ENCODE measurements at regions not wholly inside any gene's neighbourhood (a gene's known extent, or its start where the extent isn't known, plus 50 kb on each side); places are given as distances from the start of the nearest gene placed in this dataset.

DNA sequence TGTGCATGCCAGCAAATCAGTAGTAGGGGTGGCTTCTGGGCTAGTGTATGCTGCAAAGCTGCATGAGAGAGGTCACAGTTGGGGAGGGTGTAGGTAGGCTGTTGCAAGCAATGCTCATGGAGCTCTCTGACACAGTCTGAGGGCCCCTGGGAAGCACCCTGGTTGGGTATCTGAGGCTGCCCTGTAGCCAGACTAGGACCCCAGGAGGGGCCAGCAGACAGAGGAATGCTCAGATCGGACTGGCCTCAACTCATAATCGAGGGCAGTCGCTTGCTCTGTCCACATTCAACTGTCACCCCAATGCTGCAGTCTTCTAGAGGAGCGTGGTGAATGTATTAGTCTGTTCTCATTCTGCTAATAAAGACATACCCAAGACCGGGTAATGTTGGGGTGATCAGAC lies 204.0 kb upstream of the ALG10 start:
- no peaks in the 10 kb centered on the region for H4K20me1 ChIP-seq (ENCODE audit: insufficient read depth, low read length)
- no peaks in the 10 kb centered on the region for H3K4me1 ChIP-seq (ENCODE audit: insufficient read depth, low read length)
- H3K9me3 ChIP-seq (ENCODE audit: low read length), result peaks cover 51% of the 10 kb centered on the region
- H3K27ac ChIP-seq (ENCODE audit: extremely low read length, insufficient read depth, low read length), result no peak overlapping the region
- in situ Hi-C loops (cut with HindIII; ENCODE audit: extremely low pct_ligation_motif_present, low pct_unique_long_range_greater_than_20kb) (no loop called here), intact Hi-C loops (cut with micrococcal nuclease; ENCODE audit: unreplicated experiment) (no loop called here)
- DNase-seq (ENCODE audit: low spot score), result no peak
- 6% methylated on average over 3 of the region's 5 CpGs for WGBS (ENCODE audit: low lambda C conversion rate)
- TF ChIP-seq MTA1 (CRISPR knock-in tag; IDR thresholded peaks at IDR 0.05; ENCODE audit: borderline replicate concordance), result no peak
- TF ChIP-seq ZNF660 (CRISPR knock-in tag; IDR thresholded peaks at IDR 0.05; ENCODE audit: borderline replicate concordance, low read depth), result no peak
- no peak for TF ChIP-seq TEAD2 (CRISPR knock-in tag; IDR thresholded peaks at IDR 0.05)
- TF ChIP-seq ZSCAN30 (CRISPR knock-in tag; IDR thresholded peaks at IDR 0.05), result no peak
- no peak for TF ChIP-seq ZBTB3 (CRISPR knock-in tag; IDR thresholded peaks at IDR 0.05; ENCODE audit: borderline replicate concordance, low read depth)
- BruUV-seq (replicated peaks), result no TSS peak
- no peak overlapping the region for H3K4me3 ChIP-seq (replicated peaks in 1 of 3; ENCODE audit: insufficient read depth in 1 of 3, low read depth in 2 of 3, low read length in 3 of 3)
- no peak overlapping the region for H3K4me2 ChIP-seq (ENCODE audit: low read depth, low read length)
- H3K9ac ChIP-seq (ENCODE audit: insufficient read depth, low read depth, low read length), result no peak overlapping the region
- H3K36me3 ChIP-seq (replicated peaks in 1 of 2; ENCODE audit: control insufficient read depth in 1 of 2, insufficient read depth in 2 of 2, low read length in 2 of 2), result no peaks in the 10 kb centered on the region
- no peak overlapping the region for H2AFZ ChIP-seq (ENCODE audit: low read length)
- no peak for ATAC-seq
- POLR2A ChIA-PET, result no interaction called here
- no peak for FAIRE-seq
- H3K27me3 ChIP-seq (ENCODE audit: control insufficient read depth in 1 of 2, insufficient read depth in 2 of 2, low read length in 2 of 2), result no peaks in the 10 kb centered on the region; a peak in 1 of 5 replicates
- no peaks in the 10 kb centered on the region for H3K79me2 ChIP-seq (ENCODE audit: insufficient read depth, low read length)
- CTCF ChIA-PET (ENCODE audit: low intra/inter-chr PET ratio, low total read pairs), result no interaction called here

DNA sequence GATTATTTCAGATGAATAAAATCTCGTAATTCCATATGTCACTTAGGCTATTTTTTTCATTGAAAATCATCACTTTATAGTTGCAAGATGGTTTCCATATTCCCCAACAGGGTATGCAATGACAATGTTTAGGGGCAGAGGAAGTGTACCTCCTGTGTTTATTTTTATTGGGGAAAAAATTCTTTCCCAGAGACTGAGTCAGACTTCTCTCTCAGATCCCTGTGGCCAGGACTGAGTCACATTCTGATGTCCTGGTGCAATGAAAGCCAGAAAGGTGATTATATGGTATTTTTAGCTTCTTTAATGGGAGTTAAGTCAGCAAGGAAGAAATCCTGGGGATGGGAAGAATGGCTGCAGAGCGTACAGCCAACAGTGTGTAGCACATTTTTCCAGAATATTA lies 196.9 kb upstream of the ALG10 start:
- Histone ChIP-seq H3K27me3 (ENCODE audit: control insufficient read depth in 1 of 2, insufficient read depth in 2 of 2, low read length in 2 of 2) (no peaks in the 10 kb centered on the region), H2AFZ (ENCODE audit: low read length) (no peak overlapping the region), H3K4me2 (ENCODE audit: low read depth, low read length) (no peak overlapping the region), H3K27ac (ENCODE audit: extremely low read length, insufficient read depth, low read length) (no peak overlapping the region), H4K20me1 (ENCODE audit: insufficient read depth, low read length) (no peaks in the 10 kb centered on the region), H3K9me3 (ENCODE audit: low read length) (peaks cover 25% of the 10 kb centered on the region), H3K4me1 (ENCODE audit: insufficient read depth, low read length) (no peaks in the 10 kb centered on the region), H3K4me3 (replicated peaks in 1 of 3; ENCODE audit: insufficient read depth in 1 of 3, low read depth in 2 of 3, low read length in 3 of 3) (no peak overlapping the region), H3K36me3 (replicated peaks in 1 of 2; ENCODE audit: control insufficient read depth in 1 of 2, insufficient read depth in 2 of 2, low read length in 2 of 2) (no peaks in the 10 kb centered on the region), H3K9ac (ENCODE audit: insufficient read depth, low read depth, low read length) (no peak overlapping the region), H3K79me2 (ENCODE audit: insufficient read depth, low read length) (no peaks in the 10 kb centered on the region)
- CTCF ChIA-PET (ENCODE audit: low intra/inter-chr PET ratio, low total read pairs), result no interaction called here
- in situ Hi-C loops (cut with HindIII; ENCODE audit: extremely low pct_ligation_motif_present, low pct_unique_long_range_greater_than_20kb) (no loop called here), intact Hi-C loops (cut with micrococcal nuclease; ENCODE audit: unreplicated experiment) (no loop called here)
- ATAC-seq, result no peak
- FAIRE-seq, result no peak
- no peak for TF ChIP-seq SMC3 (IDR thresholded peaks at IDR 0.05; ENCODE audit: low read length)
- no peak for TF ChIP-seq MEIS2 (CRISPR knock-in tag; IDR thresholded peaks at IDR 0.05)
- no peak for TF ChIP-seq ZBTB21 (CRISPR knock-in tag; IDR thresholded peaks at IDR 0.05)
- TF ChIP-seq JARID2 (CRISPR knock-in tag; IDR thresholded peaks at IDR 0.05; ENCODE audit: insufficient replicate concordance), result no peak
- TF ChIP-seq EHMT2 (IDR thresholded peaks at IDR 0.05; ENCODE audit: borderline replicate concordance, low read depth, low read length), result no peak
- no peak for TF ChIP-seq ZNF552 (CRISPR knock-in tag; IDR thresholded peaks at IDR 0.05; ENCODE audit: borderline replicate concordance)
- no peak for TF ChIP-seq NCOA2 (CRISPR knock-in tag; IDR thresholded peaks at IDR 0.05)
- no peak for TF ChIP-seq EEA1 (CRISPR knock-in tag; IDR thresholded peaks at IDR 0.05; ENCODE audit: borderline replicate concordance)
- TF ChIP-seq, protein P1, sequence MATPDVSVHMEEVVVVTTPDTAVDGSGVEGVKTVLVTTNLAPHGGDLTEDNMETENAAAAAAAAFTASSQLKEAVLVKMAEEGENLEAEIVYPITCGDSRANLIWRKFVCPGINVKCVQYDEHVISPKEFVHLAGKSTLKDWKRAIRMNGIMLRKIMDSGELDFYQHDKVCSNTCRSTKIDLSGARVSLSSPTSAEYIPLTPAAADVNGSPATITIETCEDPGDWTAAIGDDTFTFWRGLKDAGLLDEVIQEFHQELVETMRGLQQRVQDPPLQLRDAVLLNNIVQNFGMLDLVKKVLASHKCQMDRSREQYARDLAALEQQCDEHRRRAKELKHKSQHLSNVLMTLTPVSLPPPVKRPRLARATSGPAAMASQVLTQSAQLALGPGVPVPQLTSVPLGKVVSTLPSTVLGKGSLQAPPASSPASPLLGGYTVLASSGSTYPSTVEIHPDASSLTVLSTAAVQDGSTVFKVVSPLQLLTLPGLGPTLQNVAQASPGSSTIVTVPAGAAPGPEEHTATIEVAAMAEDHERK (CRISPR knock-in tag; IDR thresholded peaks at IDR 0.05; ENCODE audit: low read depth), result no peak
- TF ChIP-seq SALL2 (CRISPR knock-in tag; IDR thresholded peaks at IDR 0.05), result no peak
- TF ChIP-seq, protein P2, sequence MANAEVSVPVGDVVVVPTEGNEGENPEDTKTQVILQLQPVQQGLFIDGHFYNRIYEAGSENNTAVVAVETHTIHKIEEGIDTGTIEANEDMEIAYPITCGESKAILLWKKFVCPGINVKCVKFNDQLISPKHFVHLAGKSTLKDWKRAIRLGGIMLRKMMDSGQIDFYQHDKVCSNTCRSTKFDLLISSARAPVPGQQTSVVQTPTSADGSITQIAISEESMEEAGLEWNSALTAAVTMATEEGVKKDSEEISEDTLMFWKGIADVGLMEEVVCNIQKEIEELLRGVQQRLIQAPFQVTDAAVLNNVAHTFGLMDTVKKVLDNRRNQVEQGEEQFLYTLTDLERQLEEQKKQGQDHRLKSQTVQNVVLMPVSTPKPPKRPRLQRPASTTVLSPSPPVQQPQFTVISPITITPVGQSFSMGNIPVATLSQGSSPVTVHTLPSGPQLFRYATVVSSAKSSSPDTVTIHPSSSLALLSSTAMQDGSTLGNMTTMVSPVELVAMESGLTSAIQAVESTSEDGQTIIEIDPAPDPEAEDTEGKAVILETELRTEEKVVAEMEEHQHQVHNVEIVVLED (CRISPR knock-in tag; IDR thresholded peaks at IDR 0.05; ENCODE audit: borderline replicate concordance), result no peak
- WGBS (ENCODE audit: low lambda C conversion rate), result 11% methylated on average over 2 of the region's 2 CpGs
- BruUV-seq (replicated peaks), result no TSS peak
- DNase-seq (ENCODE audit: low spot score), result no peak
- POLR2A ChIA-PET, result no interaction called here

All from HepG2 (cell line).